IMR-90 (cell line): ENCODE measurements at regions not wholly inside any gene's neighbourhood (a gene's known extent, or its start where the extent isn't known, plus 50 kb on each side); places are given as distances from the start of the nearest gene placed in this dataset.
"Not testable (repeated sequence)": the region's sequence is repeated elsewhere in the genome, so short reads cannot be mapped to it uniquely, and the experiment has no call there.

Experiments
- ATAC-seq: fragments of 200-7000 bp; cut with Tn5 transposase; 2 replicates; pipeline ENCODE4 v1.9.1; 2020; ENCODE audit warnings: low read depth, mild to moderate bottlenecking, moderate library complexity
- BruUV-seq: library from RNA; stranded (reverse); fragments of 400-500 nt; replicated peaks from 2 replicates; lab custom pipeline; 2021; lab: Mats Ljungman, UMichigan
- CTCF ChIA-PET: fragments of 300-600 bp; formaldehyde crosslinking; extraction: SDS; loops from one replicate; lab custom pipeline; 2021; ENCODE audit warnings: antibody characterized with exemption; lab: Yijun Ruan, JAX
- POLR2A ChIA-PET: fragments of 300-600 bp; sonication (Branson Sonifier 250); formaldehyde crosslinking; loops from one replicate; lab custom pipeline; 2022; ENCODE audit warnings: antibody characterized with exemption; ENCODE audit not compliant: unreplicated experiment; lab: Charles Lee
- DNase-seq: peaks from one replicate; pipeline ENCODE4 v3.0.0; 2013
- H2AFZ ChIP-seq: replicated peaks from 2 replicates; pipeline ENCODE3; 2013; ENCODE audit warnings: low read length, mild to moderate bottlenecking; ENCODE audit not compliant: poor library complexity
- H2AK5ac ChIP-seq: 2 replicates; pipeline ENCODE4 v1.6.1; 2013; ENCODE audit warnings: low read depth, low read length, inconsistent platforms
- H2AK9ac ChIP-seq: replicated peaks from 2 replicates; pipeline ENCODE3; 2013; ENCODE audit warnings: mild to moderate bottlenecking, low read depth, low read length, moderate library complexity; ENCODE audit not compliant: poor library complexity
- H2BK120ac ChIP-seq: 2 replicates; pipeline ENCODE4 v1.6.1; 2013; ENCODE audit warnings: low read depth, low read length, inconsistent platforms
- H2BK15ac ChIP-seq: 3 replicates; pipeline ENCODE4 v1.6.1; 2013; ENCODE audit warnings: low read depth, low read length, inconsistent platforms
- H2BK20ac ChIP-seq: 2 replicates; pipeline ENCODE4 v1.6.1; 2013; ENCODE audit warnings: low read depth, mild to moderate bottlenecking, inconsistent platforms, low read length, moderate library complexity
- H2BK5ac ChIP-seq: 2 replicates; pipeline ENCODE4 v1.6.1; 2013; ENCODE audit warnings: mild to moderate bottlenecking, low read depth, low read length, inconsistent platforms; ENCODE audit not compliant: poor library complexity, severe bottlenecking
- H3K14ac ChIP-seq: replicated peaks from 2 replicates; pipeline ENCODE4 v1.6.1; 2013; ENCODE audit warnings: low read depth, low read length, inconsistent platforms
- H3K18ac ChIP-seq: 2 replicates; pipeline ENCODE4 v1.6.1; 2013; ENCODE audit warnings: low read depth, low read length, control low read depth
- H3K23ac ChIP-seq: 2 replicates; pipeline ENCODE4 v1.6.1; 2013; ENCODE audit warnings: low read depth, low read length, inconsistent platforms
- H3K27ac ChIP-seq: 2 replicates; pipeline ENCODE4 v1.5.1; 2013; ENCODE audit warnings: mild to moderate bottlenecking, control low read depth, low read length; ENCODE audit not compliant: insufficient read depth
- H3K27me3 ChIP-seq: 2 replicates; pipeline ENCODE4 v1.6.1; 2013; ENCODE audit warnings: low read length; ENCODE audit not compliant: control insufficient read depth, insufficient read depth
- H3K36me3 ChIP-seq: 2 replicates; pipeline ENCODE4 v1.6.1; 2013; ENCODE audit warnings: low read length, mixed read lengths; ENCODE audit not compliant: control insufficient read depth, insufficient read depth
- H3K4ac ChIP-seq: 2 replicates; pipeline ENCODE4 v1.6.1; 2013; ENCODE audit warnings: low read depth, low read length, inconsistent platforms
- H3K4me1 ChIP-seq: 2 replicates; pipeline ENCODE4 v1.6.1; 2013; ENCODE audit warnings: low read length, mixed read lengths; ENCODE audit not compliant: control insufficient read depth, insufficient read depth
- H3K4me2 ChIP-seq: 2 replicates; pipeline ENCODE4 v1.6.1; 2013; ENCODE audit warnings: low read depth, mild to moderate bottlenecking, control low read depth, low read length, moderate library complexity
- H3K4me3 ChIP-seq: 2 replicates; pipeline ENCODE4 v1.5.1; 2013; ENCODE audit warnings: low read depth, mild to moderate bottlenecking, control low read depth, low read length, moderate library complexity; ENCODE audit not compliant: insufficient read depth
- H3K56ac ChIP-seq: 2 replicates; pipeline ENCODE4 v1.6.1; 2013; ENCODE audit warnings: low read length, inconsistent platforms; ENCODE audit not compliant: insufficient read depth; ENCODE audit errors: extremely low read depth
- H3K79me1 ChIP-seq, 2 experiments: 2 replicates each; pipeline ENCODE4 v1.6.1; 2013; ENCODE audit warnings: low read length in 2 of 2, inconsistent platforms in 1 of 2, low read depth in 1 of 2
- H3K9ac ChIP-seq: 2 replicates; pipeline ENCODE4 v1.6.1; 2013; ENCODE audit warnings: low read depth, low read length, control low read depth
- H3K9me1 ChIP-seq: 2 replicates; pipeline ENCODE4 v1.6.1; 2013; ENCODE audit warnings: low read length, inconsistent platforms; ENCODE audit not compliant: insufficient read depth
- H3K9me3 ChIP-seq: 2 replicates; pipeline ENCODE4 v1.6.1; 2013; ENCODE audit warnings: low read length; ENCODE audit not compliant: control insufficient read depth, insufficient read depth
- H4K20me1 ChIP-seq: 2 replicates; pipeline ENCODE4 v1.6.1; 2013; ENCODE audit warnings: low read length, inconsistent platforms; ENCODE audit not compliant: insufficient read depth
- H4K5ac ChIP-seq: 2 replicates; pipeline ENCODE4 v1.6.1; 2013; ENCODE audit warnings: mild to moderate bottlenecking, low read depth, low read length, control low read depth
- H4K8ac ChIP-seq, 2 experiments: 2 replicates each; pipeline ENCODE4 v1.6.1; 2013; ENCODE audit warnings: low read depth in 2 of 2, low read length in 2 of 2, control low read depth in 1 of 2, inconsistent platforms in 1 of 2
- H4K91ac ChIP-seq: 2 replicates; pipeline ENCODE4 v1.6.1; 2013; ENCODE audit warnings: low read depth, low read length, inconsistent platforms; ENCODE audit not compliant: insufficient read depth
- WGBS, 2 experiments: methylation state at CpG; one replicate each; pipeline versions ENCODE4 v1.1.5 to v1.1.7; 2013; ENCODE audit warnings: missing lambda C conversion rate in 2 of 2; ENCODE audit not compliant: insufficient read length in 1 of 2; ENCODE audit errors: extremely low coverage in 2 of 2; 5-methylcytosine and 5-hydroxymethylcytosine counted together
- dilution Hi-C: fragments of 300-500 bp; cut with HindIII; formaldehyde crosslinking; loops from one replicate; pipeline ENCODE4 v1.14.3; 2018; ENCODE audit warnings: low sequenced_read_pairs; ENCODE audit not compliant: unreplicated experiment
- in situ Hi-C: fragments of 300-500 bp; cut with MboI; formaldehyde crosslinking; loops from 3 replicates; pipeline ENCODE4 v1.14.3; 2019; ENCODE audit warnings: low sequenced_read_pairs, inconsistent platforms, mixed read lengths
- intact Hi-C: fragments of 100-400 bp; cut with micrococcal nuclease; formaldehyde crosslinking; loops from 2 replicates; pipeline ENCODE4 v1.10.0; 2022

DNA sequence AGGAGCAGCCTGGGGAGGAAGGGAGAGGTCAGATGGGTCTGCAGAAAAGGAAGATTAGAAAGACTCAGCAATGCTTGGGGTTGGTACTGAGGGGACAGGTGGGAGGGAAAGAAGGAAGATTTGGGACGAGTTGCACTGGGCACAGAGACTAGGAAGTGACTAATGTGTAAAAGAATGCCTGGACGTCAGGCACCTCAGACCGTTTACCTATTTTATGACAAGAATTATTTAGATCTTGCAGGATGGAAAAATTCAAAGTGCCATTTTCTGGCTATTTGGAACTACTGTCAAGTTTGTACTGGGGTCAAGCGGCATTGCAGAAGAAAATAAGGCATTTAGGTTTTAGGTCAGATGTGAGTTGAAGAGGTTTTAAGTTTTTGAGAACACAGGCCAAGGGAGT lies 1558.4 kb upstream of the PRR20A start:
- DNase-seq, H3K14ac ChIP-seq, H3K27me3 ChIP-seq, intact Hi-C loops, CTCF ChIA-PET, dilution Hi-C loops, H4K5ac ChIP-seq, H3K56ac ChIP-seq, POLR2A ChIA-PET, H3K4me2 ChIP-seq, H2BK120ac ChIP-seq, H2BK15ac ChIP-seq, H3K4me3 ChIP-seq, H2AK9ac ChIP-seq, H4K91ac ChIP-seq, H4K20me1 ChIP-seq, H2AK5ac ChIP-seq, H2AFZ ChIP-seq, H3K9me3 ChIP-seq, ATAC-seq, H3K4ac ChIP-seq, H3K4me1 ChIP-seq, H4K8ac ChIP-seq, in situ Hi-C loops, H3K27ac ChIP-seq, H2BK20ac ChIP-seq, H3K18ac ChIP-seq, BruUV-seq, H3K36me3 ChIP-seq, H3K79me1 ChIP-seq, H3K23ac ChIP-seq, H2BK5ac ChIP-seq, H3K9me1 ChIP-seq, H3K9ac ChIP-seq: not testable (repeated sequence)
- WGBS, 2 experiments, result no CpG with 5 or more reads among the region's 4 CpGs
